SIG-M5 treated with dmso at 0.1 percent for 504 hours (cell line): ENCODE measurements at regions not wholly inside any gene's neighbourhood (a gene's known extent, or its start where the extent isn't known, plus 50 kb on each side); places are given as distances from the start of the nearest gene placed in this dataset.

Experiments used
- DNase-seq: peaks from one replicate; lab custom pipeline; 2025; ENCODE audit not compliant: unreplicated experiment; lab: John Stamatoyannopoulos, UW

GRCh38 chr10:124346831-124347230, 71.9 kb downstream of the OAT start:
- DNase-seq, result no peak

GRCh38 chr10:124345521-124345920, 73.2 kb downstream of the OAT start:
- no peak for DNase-seq

DNA sequence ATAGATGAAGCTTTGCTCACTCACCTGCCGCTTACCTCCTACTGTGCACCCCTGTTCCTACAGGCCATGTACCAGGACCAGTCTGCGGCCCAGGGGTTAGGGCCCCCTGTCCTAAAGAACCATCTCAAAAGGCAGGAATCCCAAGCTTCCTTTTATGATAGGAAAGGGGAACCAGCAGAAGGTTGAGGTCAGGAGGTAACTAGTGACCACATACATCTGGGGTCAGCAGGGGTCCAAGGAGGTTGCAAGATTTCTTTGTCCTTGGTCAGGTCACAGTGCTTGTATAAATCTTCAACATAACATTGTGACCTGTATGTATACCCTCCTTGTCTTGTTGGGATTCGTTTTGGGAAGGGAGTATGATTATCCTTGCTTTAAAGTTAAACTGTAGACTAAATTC, 73.8 kb downstream of the OAT start:
- DNase-seq, result no peak

- no peak for DNase-seq
Measured at GRCh38 chr10:124344266-124344590, 74.5 kb downstream of the OAT start.

DNA sequence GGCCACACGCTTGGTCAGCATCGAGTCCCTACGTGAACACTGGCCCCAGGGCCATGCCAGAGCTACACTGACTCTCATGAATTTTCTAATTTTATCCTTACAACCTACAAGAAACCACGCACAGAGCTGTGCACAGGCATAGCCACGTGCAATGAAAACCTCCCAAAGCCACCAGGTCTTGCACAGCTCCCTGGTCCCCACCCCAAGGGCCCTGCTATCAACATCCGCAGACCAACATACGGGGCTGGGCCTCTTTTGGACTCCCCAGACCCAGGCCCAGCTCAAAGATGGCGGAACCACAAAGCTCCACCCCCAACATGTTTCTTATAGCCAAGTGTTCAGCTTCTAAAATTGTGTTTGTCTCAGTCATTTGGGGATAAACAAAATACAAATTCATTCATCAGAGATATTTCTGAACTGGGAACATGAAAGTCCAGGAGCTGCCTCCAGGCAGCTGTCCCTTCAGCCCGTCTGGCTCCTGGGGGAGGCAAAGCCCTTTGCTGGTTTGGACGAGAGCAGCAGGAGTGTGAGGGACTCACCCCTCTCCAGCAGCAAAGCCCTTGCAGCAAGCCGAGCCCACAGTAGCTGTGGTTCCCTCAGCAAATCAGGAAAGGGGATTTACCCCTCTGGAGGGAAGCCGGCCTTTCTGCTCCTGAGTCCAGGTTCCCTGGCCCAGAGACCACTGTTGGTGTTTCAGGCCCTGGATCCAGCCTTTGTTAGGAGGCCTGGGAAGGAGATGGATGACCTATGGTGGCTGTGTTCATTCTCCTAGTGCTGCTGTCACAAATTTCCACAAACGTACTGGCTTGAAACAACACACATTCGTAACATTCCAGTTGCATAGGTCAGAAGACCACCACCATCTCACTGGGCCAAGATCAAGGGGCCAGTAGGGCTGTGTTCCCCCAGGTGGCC, 75.1 kb downstream of the OAT start:
- DNase-seq, result no peak

GRCh38 chr10:124342821-124343170, 75.9 kb downstream of the OAT start:
- DNase-seq, result no peak

DNA sequence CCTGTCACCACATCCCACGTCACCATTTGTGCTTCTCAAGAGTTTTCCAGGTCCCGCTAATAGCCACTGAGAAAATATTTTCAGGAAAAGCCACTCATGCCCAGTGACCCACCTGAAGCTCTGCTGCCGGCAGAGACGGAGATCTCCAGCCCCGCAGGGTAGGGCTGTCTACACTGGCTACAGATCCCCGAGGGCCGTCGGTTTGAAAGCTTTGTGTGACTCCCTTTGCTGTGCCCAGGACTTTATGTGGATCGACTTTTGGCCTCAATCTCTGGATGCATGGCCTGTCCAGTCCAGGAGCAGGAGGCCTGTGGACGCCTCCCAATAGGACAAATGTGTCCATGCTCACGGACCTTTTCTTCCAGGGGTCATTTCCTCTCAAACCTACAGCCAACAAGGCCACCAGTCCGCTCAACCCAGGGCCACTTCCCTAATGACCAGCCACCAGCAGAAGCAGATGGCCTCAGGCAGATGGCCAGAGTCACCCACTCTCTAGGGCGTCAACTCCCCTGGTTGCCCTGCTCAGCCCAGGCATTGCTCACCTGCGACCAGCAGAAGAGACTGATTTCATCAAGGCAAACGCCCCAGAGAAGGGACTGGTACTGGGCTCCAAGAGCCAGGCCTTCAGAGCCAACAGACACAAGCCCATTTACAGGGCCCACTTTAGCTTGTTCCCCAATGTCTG, 76.4 kb downstream of the OAT start:
- DNase-seq, result no peak

DNA sequence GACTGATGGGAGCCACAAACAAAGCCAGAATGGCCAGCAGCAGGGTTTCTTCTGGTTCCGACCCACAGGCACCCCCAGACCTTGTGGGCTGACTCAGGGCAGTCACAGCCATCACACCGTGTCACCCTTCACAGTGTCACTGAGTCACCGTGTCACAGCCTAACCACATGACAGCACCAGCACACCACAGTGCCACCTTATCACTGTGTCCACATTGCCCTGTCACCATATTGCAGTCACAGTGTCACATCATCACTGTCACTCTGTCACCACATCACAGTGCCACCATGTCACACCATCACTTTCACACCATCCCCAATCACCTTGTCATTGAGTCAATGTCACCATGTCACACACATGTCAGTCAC, 77.0 kb downstream of the OAT start:
- DNase-seq, result no peak

DNA sequence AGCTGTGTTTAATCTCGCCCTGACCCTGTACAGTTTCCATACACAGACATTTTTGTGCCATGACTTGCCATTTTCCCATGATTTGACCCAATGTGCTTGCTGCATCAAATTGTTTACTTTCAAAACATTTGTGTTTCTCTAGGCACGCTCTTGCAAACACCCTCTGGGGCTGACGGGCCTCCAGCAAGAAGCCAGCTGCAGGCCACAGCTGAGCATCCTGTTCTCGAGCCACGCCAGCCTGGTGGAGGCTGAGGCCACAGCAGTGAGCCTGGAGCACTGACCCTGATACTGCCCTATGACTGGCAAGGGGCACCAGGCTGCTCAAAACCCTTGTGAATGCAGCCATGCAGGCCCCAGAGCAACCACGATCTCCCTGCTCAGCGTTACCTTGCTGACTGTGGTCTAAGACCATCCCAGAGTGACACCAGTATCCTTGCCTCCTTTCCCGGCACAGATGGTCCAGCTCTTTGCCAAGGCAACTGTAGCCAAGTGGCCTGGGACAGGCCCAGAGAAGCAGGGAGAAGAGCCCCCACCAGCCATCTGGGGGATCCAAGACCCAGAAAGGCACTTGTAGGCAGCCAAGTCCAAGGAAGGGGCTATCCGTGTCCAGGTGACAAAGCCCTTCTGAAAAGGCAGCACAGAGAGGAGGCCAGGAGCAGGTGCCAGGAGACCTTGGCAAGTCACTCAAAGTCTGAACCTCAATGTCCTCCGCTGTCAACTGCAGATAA, 78.5 kb downstream of the OAT start:
- no peak for DNase-seq

GRCh38 chr10:124339119-124340032, 79.3 kb downstream of the OAT start:
- DNase-seq, result no peak

DNA sequence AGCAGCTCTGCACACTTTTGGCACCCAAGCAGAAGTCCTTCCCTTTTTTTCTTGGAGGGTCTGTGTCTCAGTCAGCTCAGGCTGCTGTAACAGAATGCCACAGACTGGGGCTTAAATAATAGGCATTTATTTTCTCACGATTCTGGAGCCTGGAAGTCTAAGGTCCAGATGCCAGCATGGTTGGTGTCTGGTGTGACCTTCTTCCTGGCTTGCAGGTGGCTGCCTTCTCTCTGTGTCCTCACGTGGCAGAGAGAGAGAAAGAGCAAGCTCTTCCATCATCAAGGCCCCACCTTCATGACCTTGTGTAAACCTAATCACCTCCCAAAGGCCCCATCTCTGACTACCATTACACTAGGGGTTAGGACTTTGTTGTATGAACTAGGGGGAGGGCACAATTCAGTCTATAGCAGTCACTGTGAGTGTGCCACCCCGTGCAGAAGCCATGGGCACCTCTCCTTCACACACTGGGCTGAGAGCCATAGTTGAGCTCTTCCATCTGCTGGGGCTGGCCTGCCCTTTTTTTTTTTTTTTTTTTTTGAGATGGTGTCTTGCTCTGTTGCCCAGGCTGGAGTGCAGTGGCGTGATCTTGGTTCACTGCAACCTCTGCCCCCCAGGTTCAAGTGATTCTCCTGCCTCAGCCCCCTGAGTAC, 80.3 kb downstream of the OAT start:
- no peak for DNase-seq

GRCh38 chr10:124336186-124336585, 82.5 kb downstream of the OAT start:
- no peak for DNase-seq

DNA sequence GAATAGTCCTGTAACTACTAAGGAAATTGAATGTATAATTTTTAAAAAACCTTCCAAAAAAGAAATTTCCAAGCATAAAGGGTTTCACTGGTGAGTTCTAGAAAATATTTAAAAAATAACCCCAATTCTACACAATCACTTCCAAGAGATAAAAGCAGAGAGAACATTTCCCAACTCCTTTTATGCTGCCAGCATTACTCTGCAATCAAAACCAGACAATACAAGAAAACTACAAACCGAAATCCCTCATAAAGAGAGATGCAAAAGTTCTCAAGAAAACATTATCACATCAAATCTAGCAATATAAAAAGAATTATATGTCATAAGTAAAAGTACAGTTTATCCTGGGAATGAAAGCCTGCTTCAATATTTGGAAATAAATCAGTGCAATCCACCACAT, 84.8 kb downstream of the OAT start:
- no peak for DNase-seq

- DNase-seq, result peak; percentile 20
Measured at GRCh38 chr10:124332426-124332825, 86.3 kb downstream of the OAT start.

DNA sequence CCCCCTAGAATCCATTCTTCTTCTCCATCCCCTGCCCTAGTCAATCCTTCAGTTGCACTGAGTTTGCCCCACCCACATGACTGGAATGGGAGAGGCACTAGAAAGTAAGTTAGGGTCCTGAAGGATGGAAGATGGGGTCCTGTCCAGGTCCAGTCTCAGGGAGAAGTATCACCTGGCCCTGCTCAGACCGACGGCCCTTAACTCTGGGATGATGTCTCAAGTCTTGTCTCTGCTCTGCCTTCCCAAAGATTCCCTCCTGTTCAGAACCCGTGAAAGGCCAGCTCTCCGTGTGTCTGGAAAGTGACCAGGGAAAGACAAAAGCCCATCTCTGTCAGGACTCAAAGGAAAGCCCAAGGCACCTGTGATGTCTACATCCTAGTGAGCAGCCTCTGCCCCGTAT, 88.8 kb downstream of the OAT start:
- DNase-seq, result no peak

DNA sequence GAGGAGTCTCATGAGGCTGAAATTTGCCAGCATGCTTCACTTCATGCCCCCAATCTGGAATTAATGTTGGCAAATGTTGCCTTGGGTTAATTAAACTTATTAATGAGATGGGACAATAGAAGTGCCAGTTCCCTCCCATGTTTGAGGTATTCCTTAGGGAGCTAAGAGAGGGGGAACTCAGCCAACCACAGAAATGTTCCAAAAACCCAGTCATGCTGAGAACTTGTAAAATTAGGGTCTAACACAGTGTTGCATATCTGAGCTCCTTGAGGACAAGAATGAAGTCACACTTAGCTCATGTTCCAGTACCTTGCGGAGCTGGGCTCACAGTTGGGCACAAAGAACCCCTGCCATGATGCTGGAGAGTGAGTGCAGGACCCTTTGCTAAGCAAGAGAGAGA, 89.4 kb downstream of the OAT start:
- no peak for DNase-seq

GRCh38 chr10:124328477-124329220, 90.1 kb downstream of the OAT start:
- DNase-seq, result no peak

- DNase-seq, result no peak
Measured at GRCh38 chr10:124325998-124326636, 92.6 kb downstream of the OAT start.

DNA sequence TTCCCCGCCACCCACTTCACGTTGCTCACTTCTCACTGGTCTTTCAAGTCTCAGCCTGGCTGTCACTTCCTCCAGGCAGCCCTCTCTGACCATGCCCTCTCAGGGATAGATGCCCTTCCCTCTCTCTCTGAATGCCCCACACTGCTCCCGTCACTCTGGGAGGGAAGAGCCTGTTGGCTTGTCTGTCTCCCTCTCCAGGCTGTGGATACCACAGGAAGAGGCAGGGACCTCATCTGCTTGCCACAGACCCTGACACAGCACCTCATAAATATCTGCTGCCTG, 93.1 kb downstream of the OAT start:
- no peak for DNase-seq
